WTC11 (cell line): ENCODE measurements at regions not wholly inside any gene's neighbourhood (a gene's known extent, or its start where the extent isn't known, plus 50 kb on each side); places are given as distances from the start of the nearest gene placed in this dataset.

ENCODE experiments used
- ATAC-seq: fragments of 200-7000 bp; cut with Tn5 transposase; 2 replicates; pipeline ENCODE4 v1.10.0; 2021; ENCODE audit warnings: mild to moderate bottlenecking, moderate library complexity
- CTCF ChIA-PET: fragments of 300-600 bp; sonication (Branson Sonifier 250); formaldehyde crosslinking; loops from one replicate; lab custom pipeline; 2021; ENCODE audit warnings: antibody characterized with exemption; lab: Charles Lee
- POLR2A ChIA-PET: fragments of 350-600 bp; sonication (Branson Sonifier 250); formaldehyde crosslinking; loops from one replicate; lab custom pipeline; 2021; ENCODE audit warnings: antibody characterized with exemption; lab: Charles Lee
- DNase-seq: peaks from one replicate; pipeline ENCODE4 v3.0.0; 2021; ENCODE audit warnings: low spot score
- H3K27ac Mint-ChIP-seq: 2 replicates; pipeline ENCODE4 v1.8.0; 2021; ENCODE audit warnings: mixed read lengths
- H3K27me3 Mint-ChIP-seq: 2 replicates; pipeline ENCODE4 v1.8.0; 2021; ENCODE audit warnings: low read depth, mild to moderate bottlenecking, moderate library complexity, mixed read lengths
- H3K36me3 Mint-ChIP-seq: 2 replicates; pipeline ENCODE4 v1.8.0; 2021; ENCODE audit warnings: mixed read lengths
- H3K4me1 Mint-ChIP-seq: 2 replicates; pipeline ENCODE4 v1.8.0; 2022; ENCODE audit warnings: mixed read lengths
- H3K4me3 Mint-ChIP-seq: 2 replicates; pipeline ENCODE4 v1.8.0; 2021; ENCODE audit warnings: mild to moderate bottlenecking, moderate library complexity, mixed read lengths
- H3K9me3 Mint-ChIP-seq: 2 replicates; pipeline ENCODE4 v1.8.0; 2021; ENCODE audit warnings: mixed read lengths
- AFF4 ChIP-seq: sonication (generic); formaldehyde crosslinking; IDR thresholded peaks from 2 replicates; pipeline ENCODE4 v1.8.1; 2023; ENCODE audit warnings: mild to moderate bottlenecking, missing genetic modification reagents, borderline replicate concordance
- ATF6 ChIP-seq: sonication (generic); formaldehyde crosslinking; IDR thresholded peaks from 2 replicates; pipeline ENCODE4 v1.8.1; 2023; ENCODE audit warnings: mild to moderate bottlenecking, missing genetic modification reagents
- ERG ChIP-seq: fragments of 250-450 bp; sonication (Bioruptor Pico); IDR thresholded peaks from 2 replicates; pipeline ENCODE4 v1.8.0; 2021; ENCODE audit warnings: mild to moderate bottlenecking
- ETV6 ChIP-seq: sonication (generic); formaldehyde crosslinking; IDR thresholded peaks from 2 replicates; pipeline ENCODE4 v1.8.1; 2022; ENCODE audit warnings: mild to moderate bottlenecking, missing genetic modification reagents
- FOXJ3 ChIP-seq: sonication (generic); formaldehyde crosslinking; IDR thresholded peaks from 2 replicates; pipeline ENCODE4 v1.9.0; 2021; ENCODE audit warnings: missing genetic modification reagents, mild to moderate bottlenecking, borderline replicate concordance
- FOXP1 ChIP-seq: sonication (generic); formaldehyde crosslinking; IDR thresholded peaks from 2 replicates; pipeline ENCODE4 v1.8.0; 2022; ENCODE audit warnings: missing genetic modification reagents, mild to moderate bottlenecking, moderate library complexity, borderline replicate concordance
- FOXP4 ChIP-seq: sonication (generic); formaldehyde crosslinking; IDR thresholded peaks from 2 replicates; pipeline ENCODE4 v1.8.0; 2022; ENCODE audit warnings: mild to moderate bottlenecking, missing genetic modification reagents
- GRHL2 ChIP-seq: fragments of 250-450 bp; sonication (Bioruptor Pico); IDR thresholded peaks from 2 replicates; pipeline ENCODE4 v1.8.0; 2022; ENCODE audit warnings: mild to moderate bottlenecking, moderate library complexity; ENCODE audit not compliant: insufficient replicate concordance, severe bottlenecking
- GTF2I ChIP-seq: fragments of 250-450 bp; sonication (Bioruptor Pico); conservative IDR thresholded peaks from 2 replicates; pipeline ENCODE4 v1.4.0; 2021; ENCODE audit warnings: mild to moderate bottlenecking
- HMGXB4 ChIP-seq: sonication (generic); formaldehyde crosslinking; IDR thresholded peaks from 2 replicates; pipeline ENCODE4 v1.8.1; 2023; ENCODE audit warnings: mild to moderate bottlenecking, moderate library complexity, missing genetic modification reagents
- IRF1 ChIP-seq: sonication (generic); formaldehyde crosslinking; IDR thresholded peaks from 2 replicates; pipeline ENCODE4 v1.8.0; 2023; ENCODE audit warnings: missing genetic modification reagents
- KAT7 ChIP-seq: sonication (generic); formaldehyde crosslinking; IDR thresholded peaks from 2 replicates; pipeline ENCODE4 v1.8.1; 2023; ENCODE audit warnings: missing genetic modification reagents, mild to moderate bottlenecking, borderline replicate concordance
- MLX ChIP-seq: sonication (generic); formaldehyde crosslinking; IDR thresholded peaks from 2 replicates; pipeline ENCODE4 v1.8.1; 2023; ENCODE audit warnings: mild to moderate bottlenecking, missing genetic modification reagents, moderate library complexity
- MYBL2 ChIP-seq: sonication (generic); formaldehyde crosslinking; IDR thresholded peaks from 2 replicates; pipeline ENCODE4 v1.8.1; 2023; ENCODE audit warnings: mild to moderate bottlenecking, moderate library complexity, missing genetic modification reagents
- NFATC4 ChIP-seq: fragments of 250-450 bp; sonication (Bioruptor Pico); IDR thresholded peaks from 2 replicates; pipeline ENCODE4 v1.9.0; 2021; ENCODE audit warnings: mild to moderate bottlenecking
- NR2C2 ChIP-seq: sonication (generic); formaldehyde crosslinking; IDR thresholded peaks from 2 replicates; pipeline ENCODE4 v1.8.0; 2022; ENCODE audit warnings: mild to moderate bottlenecking, missing genetic modification reagents
- PRRX2 ChIP-seq: fragments of 250-450 bp; sonication (Bioruptor Pico); IDR thresholded peaks from 2 replicates; pipeline ENCODE4 v1.8.0; 2021; ENCODE audit warnings: mild to moderate bottlenecking
- RORB ChIP-seq: fragments of 250-450 bp; sonication (Bioruptor Pico); IDR thresholded peaks from 2 replicates; pipeline ENCODE4 v1.9.0; 2021; ENCODE audit warnings: mild to moderate bottlenecking
- SMAD3 ChIP-seq: sonication (generic); formaldehyde crosslinking; IDR thresholded peaks from 2 replicates; pipeline ENCODE4 v1.8.0; 2022; ENCODE audit warnings: missing genetic modification reagents, mild to moderate bottlenecking, borderline replicate concordance
- SOX15 ChIP-seq: fragments of 250-450 bp; sonication (Bioruptor Pico); IDR thresholded peaks from 2 replicates; pipeline ENCODE4 v1.9.0; 2021; ENCODE audit warnings: mild to moderate bottlenecking
- TEAD1 ChIP-seq: sonication (generic); formaldehyde crosslinking; IDR thresholded peaks from 2 replicates; pipeline ENCODE4 v1.8.0; 2022; ENCODE audit warnings: mild to moderate bottlenecking, missing genetic modification reagents
- ZNF138 ChIP-seq: sonication (generic); formaldehyde crosslinking; conservative IDR thresholded peaks from 2 replicates; pipeline ENCODE4 v1.8.1; 2022; ENCODE audit warnings: mild to moderate bottlenecking, moderate library complexity, missing genetic modification reagents
- ZNF416 ChIP-seq: fragments of 250-450 bp; sonication (Bioruptor Pico); IDR thresholded peaks from 2 replicates; pipeline ENCODE4 v1.9.0; 2021; ENCODE audit warnings: mild to moderate bottlenecking, inconsistent platforms
- ZNF671 ChIP-seq: fragments of 250-450 bp; sonication (Bioruptor Pico); IDR thresholded peaks from 2 replicates; pipeline ENCODE4 v1.8.0; 2021; ENCODE audit warnings: mild to moderate bottlenecking
- ZSCAN18 ChIP-seq: fragments of 250-450 bp; sonication (Bioruptor Pico); IDR thresholded peaks from 2 replicates; pipeline ENCODE4 v2.1.2; 2022; ENCODE audit warnings: mild to moderate bottlenecking, moderate library complexity

GRCh38 chr9:21715408-21715807 is 87.0 kb upstream of the MTAP start (continued):
- TF ChIP-seq AFF4 (CRISPR knock-in tag) (no peak), GTF2I (CRISPR knock-in tag) (no peak), FOXP1 (CRISPR knock-in tag) (no peak), NFATC4 (CRISPR knock-in tag) (no peak), MYBL2 (CRISPR knock-in tag) (no peak), PRRX2 (CRISPR knock-in tag) (no peak), NR2C2 (CRISPR knock-in tag) (no peak), MLX (CRISPR knock-in tag) (no peak), KAT7 (CRISPR knock-in tag) (no peak), FOXJ3 (CRISPR knock-in tag) (no peak), ERG (no peak), TEAD1 (CRISPR knock-in tag) (no peak)

- Mint-ChIP-seq H3K27me3 (peaks cover 50% of the 10 kb centered on the region), H3K4me3 (no peak overlapping the region), H3K9me3 (peaks cover 3% of the 10 kb centered on the region; the same call in 1 of the 2 replicates), H3K36me3 (no peaks in the 10 kb centered on the region), H3K27ac (no peak overlapping the region), H3K4me1 (no peaks in the 10 kb centered on the region)
- no peak for DNase-seq
- POLR2A ChIA-PET: no interaction called here
- CTCF ChIA-PET: no interaction called here
- ATAC-seq: no peak
- TF ChIP-seq ZNF138 (CRISPR knock-in tag) (no peak), ZNF416 (CRISPR knock-in tag) (no peak), GRHL2 (CRISPR knock-in tag) (no peak), IRF1 (CRISPR knock-in tag) (no peak), ZNF671 (no peak), ZSCAN18 (no peak), SOX15 (CRISPR knock-in tag) (no peak), SMAD3 (CRISPR knock-in tag) (no peak), RORB (CRISPR knock-in tag) (no peak), ATF6 (CRISPR knock-in tag) (no peak), HMGXB4 (CRISPR knock-in tag) (no peak), NR2C2 (CRISPR knock-in tag) (no peak), FOXP4 (CRISPR knock-in tag) (no peak), ETV6 (CRISPR knock-in tag) (no peak)
These were observed 81.7 kb upstream of the MTAP start for GRCh38 chr9:21720758-21721157.
